Renal pelvis (tissue), 1 donor: ENCODE measurements at regions not wholly inside any gene's neighbourhood (a gene's known extent, or its start where the extent isn't known, plus 50 kb on each side); places are given as distances from the start of the nearest gene placed in this dataset.

Source experiments
- DNase-seq: peaks from one replicate; pipeline ENCODE4 v3.0.0-alpha.2; 2013

GRCh38 chr1:38138498-38139233 lies 92.1 kb upstream of the POU3F1 start:
- peak; percentile 85 for DNase-seq

- no peak for DNase-seq
Observed at GRCh38 chr1:38137164-38137563, 90.6 kb upstream of the POU3F1 start.

- no peak for DNase-seq
Observed at GRCh38 chr1:38135625-38136414, 89.2 kb upstream of the POU3F1 start.

GRCh38 chr1:38134294-38134755 lies 87.7 kb upstream of the POU3F1 start:
- DNase-seq = no peak

GRCh38 chr1:38133756-38134155 lies 87.2 kb upstream of the POU3F1 start:
- DNase-seq = no peak

GRCh38 chr1:38133304-38133703 lies 86.7 kb upstream of the POU3F1 start:
- no peak for DNase-seq

GRCh38 chr1:38132681-38133080 lies 86.1 kb upstream of the POU3F1 start:
- DNase-seq = no peak

- DNase-seq = no peak
Observed at GRCh38 chr1:38131024-38131585, 84.5 kb upstream of the POU3F1 start.

- DNase-seq = no peak
Observed at GRCh38 chr1:38129971-38130370, 83.4 kb upstream of the POU3F1 start.

- no peak for DNase-seq
Observed at GRCh38 chr1:38129473-38129872, 82.9 kb upstream of the POU3F1 start.

GRCh38 chr1:38128926-38129453 lies 82.4 kb upstream of the POU3F1 start:
- DNase-seq = no peak

GRCh38 chr1:38128511-38128910 lies 81.9 kb upstream of the POU3F1 start:
- no peak for DNase-seq

GRCh38 chr1:38127428-38127827 lies 80.8 kb upstream of the POU3F1 start:
- DNase-seq = no peak

GRCh38 chr1:38126970-38127369 lies 80.4 kb upstream of the POU3F1 start:
- DNase-seq = no peak

- no peak for DNase-seq
Observed at GRCh38 chr1:38125837-38126520, 79.4 kb upstream of the POU3F1 start.

- DNase-seq = no peak
Observed at GRCh38 chr1:38125016-38125415, 78.4 kb upstream of the POU3F1 start.

GRCh38 chr1:38123356-38124135 lies 77.0 kb upstream of the POU3F1 start:
- no peak for DNase-seq

- no peak for DNase-seq
Observed at GRCh38 chr1:38121231-38121680, 74.7 kb upstream of the POU3F1 start.

- DNase-seq = no peak
Observed at GRCh38 chr1:38120552-38121230, 74.1 kb upstream of the POU3F1 start.

GRCh38 chr1:38118976-38119375 lies 72.4 kb upstream of the POU3F1 start:
- DNase-seq = no peak
